Activated CD8-positive, alpha-beta memory T cell treated with anti-CD3 and anti-CD28 coated beads for 1 hour (primary cell): ENCODE measurements at regions not wholly inside any gene's neighbourhood (a gene's known extent, or its start where the extent isn't known, plus 50 kb on each side); places are given as distances from the start of the nearest gene placed in this dataset.

Experiments
- DNase-seq, 2 donors: peaks; one replicate each; pipeline ENCODE4 v3.0.0-alpha.2; 2020; ENCODE audit warnings: low read depth in 1 of 2; ENCODE audit errors: extremely low read depth in 1 of 2

- no peak for DNase-seq
These were observed 50.7 kb upstream of the ACOT11 start for GRCh38 chr1:54497338-54497737.

DNA sequence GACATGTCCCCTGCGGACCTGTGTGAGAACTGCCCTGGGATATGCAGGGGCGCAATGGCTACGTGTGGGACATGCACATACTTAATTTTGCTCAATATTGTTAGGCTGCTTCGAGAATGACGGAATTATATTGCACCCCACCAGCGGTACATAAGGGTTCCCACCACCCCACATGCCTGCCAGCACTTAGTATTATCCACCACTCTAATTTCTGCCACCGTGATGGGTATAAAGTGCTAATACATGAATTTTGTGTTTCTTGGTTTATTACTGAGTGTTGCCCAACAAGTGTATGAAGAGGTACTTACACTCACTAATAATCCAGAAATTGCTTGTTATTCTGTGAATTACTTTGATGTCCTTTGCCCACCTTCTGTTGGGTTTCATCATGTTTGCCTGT, 52.1 kb upstream of the ACOT11 start:
- no peak for DNase-seq

DNA sequence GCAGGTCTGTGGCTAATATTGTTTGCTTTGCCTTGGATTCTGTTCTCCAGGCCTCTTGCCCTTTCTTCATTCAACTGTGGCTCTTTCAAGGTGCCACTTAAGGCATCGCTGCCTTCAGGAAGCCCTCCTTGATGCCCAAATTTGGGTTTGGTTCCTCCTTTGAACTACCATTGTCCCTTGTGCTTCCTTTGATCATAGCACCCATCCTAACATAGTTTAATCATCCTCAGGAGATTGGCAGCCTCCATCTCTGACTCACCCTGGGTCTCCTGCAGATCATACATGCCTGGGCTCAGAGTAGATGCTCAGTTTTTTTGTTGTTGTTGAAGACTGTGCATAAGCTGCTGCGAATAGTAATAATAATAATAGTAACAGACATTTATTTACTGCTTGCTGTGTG, 54.4 kb upstream of the ACOT11 start:
- no peak for DNase-seq

DNA sequence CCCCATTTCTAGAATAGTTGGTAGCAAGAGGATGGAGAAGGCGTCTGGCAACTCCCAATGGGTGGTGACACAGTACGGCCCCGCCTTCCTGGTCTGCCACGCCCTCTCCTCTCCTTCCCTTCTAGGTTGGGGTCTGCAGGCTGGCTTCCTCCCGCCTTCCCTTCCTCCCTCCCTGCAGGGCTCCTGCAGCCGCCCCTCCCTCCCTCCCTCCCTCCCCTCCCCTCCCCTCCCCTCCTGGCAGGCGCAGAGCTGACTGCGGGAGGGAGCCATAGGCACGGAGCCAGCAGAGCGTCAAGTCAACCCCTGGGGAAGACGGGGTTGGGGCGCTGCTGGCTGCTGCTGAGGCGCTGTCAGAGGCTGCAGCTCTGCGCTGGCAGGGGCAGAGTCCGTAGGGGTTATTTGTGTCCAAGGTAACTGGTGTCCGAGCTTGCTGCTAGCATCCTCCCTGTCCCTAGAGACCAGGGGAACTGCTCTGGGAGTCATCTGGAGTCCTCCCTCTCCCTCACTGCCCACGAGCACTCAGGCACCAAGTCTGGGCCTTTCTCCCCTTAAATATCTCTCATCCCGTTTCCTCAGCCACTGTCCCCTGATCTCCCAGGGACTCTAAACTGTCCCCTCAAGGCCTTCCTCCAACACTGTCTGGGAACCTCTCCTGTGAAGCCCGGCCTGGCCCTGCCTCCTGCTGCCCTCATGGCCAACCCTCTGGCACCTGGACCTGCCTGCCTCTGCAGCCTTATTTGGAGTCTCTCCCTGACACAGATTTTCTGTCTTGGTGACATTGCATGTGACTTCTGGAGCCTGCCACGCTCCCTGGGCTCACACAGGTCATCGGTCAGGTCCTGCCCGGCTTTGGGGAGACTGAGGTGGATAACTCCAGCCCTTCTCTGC, 57.4 kb upstream of the ACOT11 start:
- no peak for DNase-seq

DNA sequence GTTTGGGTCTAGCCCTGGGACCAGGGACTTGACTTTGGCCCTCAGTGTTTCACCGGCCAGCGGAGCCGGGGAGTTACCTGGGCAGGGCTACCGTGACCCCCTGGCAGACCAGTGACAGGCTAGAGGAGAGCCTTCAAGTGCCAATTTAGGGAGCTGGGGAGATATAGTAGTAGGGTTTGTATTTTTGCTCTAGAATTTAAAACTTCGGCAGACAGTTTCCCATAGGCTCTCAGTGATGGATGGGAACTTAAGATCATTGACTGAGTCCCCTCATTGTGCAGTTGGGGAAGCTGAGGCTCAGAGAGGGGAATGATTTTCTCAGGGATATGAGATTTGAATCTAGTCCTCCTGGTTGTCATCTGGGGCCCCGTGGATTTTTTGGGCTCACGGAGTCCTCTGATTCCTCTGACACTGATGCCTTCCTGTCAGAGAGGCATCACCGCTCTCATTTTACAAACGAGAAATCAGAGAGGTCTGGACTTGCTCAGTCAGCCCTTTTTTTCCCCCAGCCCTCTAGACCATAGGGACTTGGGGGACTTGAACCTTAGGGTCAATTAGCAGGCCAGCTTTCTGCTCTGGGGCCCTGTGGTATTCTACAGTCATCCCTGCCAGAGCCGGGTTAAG, 58.3 kb upstream of the ACOT11 start:
- DNase-seq, result no peak

DNA sequence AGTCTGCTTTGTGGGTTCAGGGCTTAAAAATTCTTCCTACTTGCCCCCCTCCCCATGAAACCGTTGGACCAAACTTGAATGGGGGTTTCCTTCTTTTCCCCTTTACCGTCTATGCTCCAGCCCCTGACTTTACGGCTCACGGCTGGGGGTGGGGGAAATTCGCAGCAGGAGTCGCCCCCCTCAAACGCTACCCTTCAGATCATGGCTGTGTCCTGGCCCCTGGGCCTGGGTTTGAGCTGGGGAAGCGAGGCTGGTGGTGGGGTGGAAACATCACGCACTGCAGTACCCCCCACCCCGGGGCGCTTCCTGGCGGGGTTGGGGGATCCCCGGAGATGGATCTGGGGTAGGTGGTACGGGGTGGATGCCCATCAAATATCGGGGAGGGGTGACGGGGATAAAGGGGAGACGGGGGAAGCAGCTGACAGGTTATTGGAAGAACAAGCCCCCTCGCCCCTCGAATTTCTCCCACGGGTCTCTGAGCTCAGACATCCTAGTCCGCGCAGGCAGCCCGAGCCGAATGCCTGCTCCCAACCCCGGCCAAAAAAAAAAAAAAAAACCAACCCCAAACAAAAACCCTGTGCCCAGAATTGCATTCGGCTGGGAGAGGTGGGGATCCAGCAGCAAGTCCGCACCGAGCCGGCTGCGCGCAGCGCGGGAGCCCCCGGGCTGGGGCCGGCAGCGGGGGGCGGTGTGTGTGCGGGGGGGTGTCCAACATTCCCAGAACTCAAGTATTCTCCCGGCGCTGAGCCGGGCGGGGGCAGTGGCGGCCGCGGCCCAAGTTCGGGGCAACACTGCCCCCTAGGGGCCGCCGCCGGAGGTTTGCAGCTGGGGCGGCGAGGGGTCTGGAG, 59.0 kb upstream of the ACOT11 start:
- peak in 1 of 2 donors; percentile 62 for DNase-seq

- DNase-seq, result peak in 1 of 2 donors; percentile 62
These were observed 59.8 kb upstream of the ACOT11 start for GRCh38 chr1:54488065-54488750.

GRCh38 chr1:54487571-54488050, 60.4 kb upstream of the ACOT11 start:
- no peak for DNase-seq

DNA sequence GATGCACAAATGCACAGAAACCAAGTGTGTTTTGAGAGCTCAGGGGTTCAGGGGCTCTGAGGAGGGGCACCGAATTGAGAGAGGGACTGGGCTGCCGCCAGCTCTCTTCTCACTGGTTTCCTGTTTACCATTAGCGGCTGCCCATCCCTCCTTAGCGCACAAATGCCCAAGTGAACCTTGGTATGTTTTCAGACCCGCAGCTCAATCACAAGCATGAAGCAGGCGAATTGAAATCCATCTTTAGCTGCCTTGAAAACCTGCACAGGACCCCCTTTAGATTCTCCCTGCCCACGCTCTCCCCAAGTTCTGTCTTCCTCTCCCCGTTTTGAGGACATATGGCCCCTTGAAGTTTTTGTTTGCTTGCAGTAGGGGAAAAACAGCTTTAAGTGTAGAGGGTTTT, 61.1 kb upstream of the ACOT11 start:
- no peak for DNase-seq

- no peak for DNase-seq
These were observed 62.6 kb upstream of the ACOT11 start for GRCh38 chr1:54485416-54485815.

DNA sequence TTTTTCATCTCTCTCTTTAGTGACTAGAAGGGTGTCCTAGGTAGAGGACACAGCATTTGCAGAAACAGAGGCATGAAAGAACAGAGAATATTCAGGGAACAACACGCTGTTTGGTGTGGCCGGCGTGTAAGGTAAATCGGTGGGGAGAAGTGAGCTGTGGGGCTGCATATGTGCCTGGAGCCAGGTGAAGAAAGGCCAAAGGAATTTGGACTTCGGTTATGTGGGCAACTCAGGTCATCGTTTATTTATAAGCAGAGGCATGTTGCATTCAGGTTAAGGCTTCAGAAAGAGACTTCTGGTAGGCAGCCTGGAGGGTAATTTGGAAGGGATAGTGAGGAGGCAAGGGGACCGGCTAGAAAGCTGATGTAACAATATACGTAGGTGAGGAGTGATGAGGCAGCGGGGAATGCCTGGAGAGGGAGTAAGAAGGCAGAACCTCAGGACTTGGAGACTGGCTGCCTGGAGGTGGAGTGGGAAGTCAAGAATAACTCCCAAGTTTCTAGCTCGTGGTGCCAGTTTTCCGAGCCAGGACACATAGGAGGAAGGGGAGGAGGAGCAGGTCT, 64.1 kb upstream of the ACOT11 start:
- DNase-seq, result no peak

DNA sequence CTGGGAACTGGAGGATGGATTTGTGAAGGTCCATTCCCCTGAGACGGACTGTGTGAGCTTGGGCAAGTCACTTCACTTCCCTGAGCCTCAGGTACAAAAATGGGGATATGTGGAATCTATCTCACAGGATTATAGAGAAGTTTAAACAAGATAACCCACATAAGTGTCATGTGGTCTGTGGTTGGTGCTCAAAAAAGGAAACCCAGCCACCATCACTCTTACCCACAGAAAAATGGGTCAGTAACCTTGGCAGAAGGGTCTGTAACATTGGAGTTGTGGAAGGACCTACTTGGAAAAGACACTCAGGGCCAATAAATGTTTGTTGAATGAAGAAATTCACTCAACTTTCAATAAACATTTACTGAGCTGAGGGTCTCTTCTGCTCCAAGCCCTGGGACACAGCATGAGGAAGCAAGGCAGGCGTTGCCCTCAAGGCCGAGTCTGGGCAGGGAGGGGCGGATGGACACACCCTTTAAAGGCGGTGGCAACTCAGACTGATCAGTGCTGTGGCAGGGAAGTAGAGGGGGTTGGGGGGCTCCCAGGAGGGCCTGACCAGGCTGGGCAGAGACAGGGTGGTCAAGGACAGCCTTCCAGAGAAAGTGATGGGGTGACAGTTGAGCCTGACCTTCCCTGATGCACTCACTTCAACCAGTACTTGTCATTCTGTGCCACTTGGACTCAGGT, 66.7 kb upstream of the ACOT11 start:
- no peak for DNase-seq

GRCh38 chr1:54480525-54480848, 67.5 kb upstream of the ACOT11 start:
- no peak for DNase-seq

DNA sequence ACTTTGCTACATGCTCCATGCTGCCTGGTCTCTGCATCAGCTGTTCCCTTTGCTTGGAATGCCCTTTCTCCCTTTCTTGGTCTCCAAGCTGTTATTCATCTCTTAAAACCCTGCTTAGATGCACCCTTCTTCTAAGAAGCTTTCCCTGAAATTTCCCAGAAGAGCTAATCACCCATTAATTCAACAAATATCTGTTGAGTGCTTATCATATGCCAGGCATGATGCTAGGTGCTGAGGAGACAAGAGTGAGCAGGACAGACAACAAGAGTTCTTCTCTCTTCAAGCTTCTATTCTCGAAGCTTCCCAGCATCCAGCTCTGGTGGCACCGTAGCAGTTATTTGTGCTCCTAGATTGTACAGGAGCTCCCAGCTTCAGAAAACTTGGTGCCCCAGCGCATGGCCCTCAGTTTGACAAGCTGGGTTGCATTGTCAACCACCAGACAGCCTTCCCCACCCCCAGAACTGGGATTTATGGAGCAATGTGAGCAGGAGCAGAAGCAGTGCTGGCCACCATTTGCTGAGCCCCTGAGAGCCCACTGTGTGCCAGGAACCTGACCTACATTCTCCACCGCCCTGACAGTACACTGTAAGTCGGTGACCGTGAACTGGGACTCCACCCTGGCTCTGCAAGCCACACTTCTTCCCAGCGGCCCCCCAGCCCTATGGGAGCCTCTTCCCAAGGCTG, 68.0 kb upstream of the ACOT11 start:
- no peak for DNase-seq

DNA sequence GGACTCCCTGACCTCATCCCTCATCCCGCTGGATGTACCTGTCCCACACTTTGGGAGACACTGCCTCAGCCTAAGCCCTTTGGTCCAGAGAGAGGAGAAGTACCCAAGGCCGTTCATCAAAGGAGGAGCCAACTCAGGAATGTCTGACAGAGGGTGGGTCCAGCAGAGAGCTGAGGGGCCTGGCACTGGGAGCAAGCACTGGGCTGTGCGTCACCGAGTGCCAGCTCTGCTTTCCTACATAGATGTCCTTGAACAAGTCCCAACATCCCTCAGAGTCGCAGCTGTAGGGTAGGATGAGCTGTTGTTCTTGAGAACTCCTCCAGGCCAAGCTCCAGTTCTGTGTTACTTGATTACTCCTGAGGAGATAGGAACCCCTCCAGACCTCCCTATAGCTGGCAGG, 68.8 kb upstream of the ACOT11 start:
- no peak for DNase-seq

DNA sequence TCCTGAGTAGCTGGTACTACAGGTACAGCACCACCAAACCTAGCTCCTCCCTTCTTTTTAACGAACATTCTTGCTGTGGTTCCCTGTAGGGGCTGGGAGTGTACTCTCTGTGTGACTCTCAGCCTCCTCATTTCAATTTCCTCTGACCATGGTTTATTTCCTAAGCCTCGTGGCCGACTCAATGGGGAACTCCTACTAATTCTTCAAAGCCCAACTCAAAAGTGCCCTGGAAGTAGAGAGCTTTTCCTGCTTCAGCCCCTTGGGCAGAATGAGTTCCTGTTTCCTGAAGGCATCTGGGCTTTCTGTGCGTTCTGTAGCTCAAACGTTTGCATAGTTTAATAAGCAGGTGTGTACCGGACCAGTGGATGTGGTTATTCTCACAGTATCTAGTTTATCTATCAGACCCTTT, 70.9 kb upstream of the ACOT11 start:
- no peak for DNase-seq

GRCh38 chr1:54476530-54477109, 70.4 kb upstream of the SSBP3 start:
- DNase-seq, result no peak

- DNase-seq, result no peak
These were observed 69.8 kb upstream of the SSBP3 start for GRCh38 chr1:54475946-54476516.
